G401.6 (cell line): ENCODE measurements at regions not wholly inside any gene's neighbourhood (a gene's known extent, or its start where the extent isn't known, plus 50 kb on each side); places are given as distances from the start of the nearest gene placed in this dataset.

ENCODE experiments used
- FAIRE-seq: peaks from 2 replicates; lab custom pipeline; 2012; peaks lifted over from hg19 to GRCh38; lab: Jason Lieb, UNC

DNA sequence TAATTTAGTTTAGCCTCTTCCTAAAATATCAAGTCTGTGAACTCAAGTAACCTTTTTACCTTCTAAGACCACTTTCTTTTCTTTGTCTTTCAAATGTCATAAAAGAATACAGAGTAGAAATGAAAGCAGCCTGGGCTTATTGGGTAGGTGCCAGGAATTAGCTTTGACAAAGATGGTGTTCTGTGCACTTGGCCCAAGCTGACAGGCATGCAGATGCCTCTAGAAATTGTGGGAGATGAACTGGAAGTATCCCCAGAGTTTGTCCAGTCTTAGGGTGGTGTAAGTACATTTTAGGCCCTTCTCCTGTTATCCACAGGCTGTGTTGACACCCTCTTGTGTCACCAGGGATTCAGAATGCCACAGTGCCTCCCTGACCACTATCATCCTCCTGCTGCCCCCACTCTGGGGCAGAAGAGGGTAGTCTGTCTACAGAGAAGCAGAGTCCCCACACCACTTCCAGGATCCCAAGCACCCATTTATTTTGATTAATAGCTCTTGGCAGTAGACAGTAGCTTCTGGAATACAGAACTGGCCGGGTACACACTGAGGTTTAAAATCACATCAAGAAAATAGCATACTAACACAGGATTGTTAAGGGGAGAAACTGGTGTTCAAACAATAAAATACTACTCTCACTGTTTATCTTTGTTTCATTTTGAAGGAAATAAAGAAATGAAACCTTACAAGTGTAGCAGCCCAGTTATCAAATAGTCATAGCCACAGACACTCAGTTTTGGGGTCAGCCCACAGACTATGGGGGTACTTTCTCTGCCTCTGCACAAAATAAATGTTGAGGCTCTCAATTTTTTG, 343.2 kb downstream of the KCNRG start:
- no peak for FAIRE-seq

DNA sequence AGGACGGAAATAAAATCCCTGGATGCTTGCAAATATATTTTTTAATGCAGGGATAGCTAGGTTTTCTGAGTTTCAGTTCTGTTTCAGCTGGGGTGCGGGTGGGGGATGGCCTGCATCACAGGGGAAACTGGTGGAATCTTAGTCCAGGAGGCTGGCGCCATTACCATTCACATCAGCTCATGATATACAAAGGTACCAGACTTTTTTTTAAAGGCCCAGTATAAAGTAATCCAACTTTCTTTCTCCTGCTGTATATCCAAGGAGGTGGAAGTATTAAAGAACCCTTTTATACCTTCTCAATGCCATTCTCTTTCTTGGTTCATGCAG, 343.8 kb downstream of the KCNRG start:
- FAIRE-seq = no peak

DNA sequence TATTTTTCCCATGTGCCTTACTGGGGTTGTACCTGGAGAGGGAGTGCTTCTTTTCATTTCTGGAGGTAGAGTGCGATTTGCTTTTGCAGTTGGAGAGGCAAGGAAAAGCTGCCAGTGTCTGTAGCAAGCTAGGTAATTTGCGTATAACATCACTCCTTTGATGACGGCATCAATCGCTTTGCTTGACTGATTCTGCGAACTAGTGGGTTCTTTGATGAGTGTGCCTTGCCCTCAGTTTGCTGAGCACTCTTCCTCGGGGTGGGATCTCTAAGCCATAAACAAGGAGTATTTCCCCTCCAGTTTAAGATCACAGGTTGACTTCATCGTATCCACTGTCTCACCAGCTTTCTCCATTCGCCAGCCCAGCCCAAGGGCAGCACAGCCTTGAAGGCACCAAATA, 344.5 kb downstream of the KCNRG start:
- FAIRE-seq = no peak

DNA sequence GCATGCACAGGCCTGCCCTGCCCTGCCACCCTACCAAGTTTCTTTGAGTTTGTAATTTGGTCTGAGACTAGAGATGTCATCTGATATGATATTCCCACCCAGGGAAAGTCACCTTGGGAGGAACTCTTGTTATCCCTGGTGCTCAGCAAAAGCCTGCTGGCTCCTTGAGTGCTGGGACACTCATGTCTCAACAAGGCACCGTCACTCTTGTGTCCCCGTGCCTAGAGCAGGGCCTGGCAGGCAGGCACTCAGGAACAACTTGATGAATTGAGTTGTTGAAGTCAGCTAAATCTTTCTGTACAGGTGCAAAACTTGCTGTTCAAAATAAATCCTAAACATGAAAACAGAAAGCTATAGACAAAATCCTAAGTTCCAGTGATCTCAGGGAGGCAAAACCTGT, 345.4 kb downstream of the KCNRG start:
- FAIRE-seq = no peak

DNA sequence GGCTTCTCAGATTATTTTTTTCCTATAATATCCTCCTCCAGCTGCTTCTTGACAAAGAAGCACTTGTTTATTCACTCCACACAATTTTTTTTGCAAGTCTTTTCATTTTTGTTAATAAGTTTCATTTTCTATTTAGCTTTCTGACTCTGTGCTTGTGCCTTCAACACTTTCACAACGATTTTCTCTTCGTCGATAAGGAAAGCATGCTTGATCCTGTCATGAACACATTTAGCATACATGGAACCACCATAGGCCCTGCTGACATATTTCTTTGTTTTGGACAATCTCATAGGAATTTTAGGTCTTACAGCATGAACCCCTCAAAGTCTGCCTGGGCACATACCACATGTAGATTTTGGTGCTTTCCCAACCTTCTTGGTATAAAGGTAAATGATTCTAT, 346.0 kb downstream of the KCNRG start:
- no peak for FAIRE-seq

DNA sequence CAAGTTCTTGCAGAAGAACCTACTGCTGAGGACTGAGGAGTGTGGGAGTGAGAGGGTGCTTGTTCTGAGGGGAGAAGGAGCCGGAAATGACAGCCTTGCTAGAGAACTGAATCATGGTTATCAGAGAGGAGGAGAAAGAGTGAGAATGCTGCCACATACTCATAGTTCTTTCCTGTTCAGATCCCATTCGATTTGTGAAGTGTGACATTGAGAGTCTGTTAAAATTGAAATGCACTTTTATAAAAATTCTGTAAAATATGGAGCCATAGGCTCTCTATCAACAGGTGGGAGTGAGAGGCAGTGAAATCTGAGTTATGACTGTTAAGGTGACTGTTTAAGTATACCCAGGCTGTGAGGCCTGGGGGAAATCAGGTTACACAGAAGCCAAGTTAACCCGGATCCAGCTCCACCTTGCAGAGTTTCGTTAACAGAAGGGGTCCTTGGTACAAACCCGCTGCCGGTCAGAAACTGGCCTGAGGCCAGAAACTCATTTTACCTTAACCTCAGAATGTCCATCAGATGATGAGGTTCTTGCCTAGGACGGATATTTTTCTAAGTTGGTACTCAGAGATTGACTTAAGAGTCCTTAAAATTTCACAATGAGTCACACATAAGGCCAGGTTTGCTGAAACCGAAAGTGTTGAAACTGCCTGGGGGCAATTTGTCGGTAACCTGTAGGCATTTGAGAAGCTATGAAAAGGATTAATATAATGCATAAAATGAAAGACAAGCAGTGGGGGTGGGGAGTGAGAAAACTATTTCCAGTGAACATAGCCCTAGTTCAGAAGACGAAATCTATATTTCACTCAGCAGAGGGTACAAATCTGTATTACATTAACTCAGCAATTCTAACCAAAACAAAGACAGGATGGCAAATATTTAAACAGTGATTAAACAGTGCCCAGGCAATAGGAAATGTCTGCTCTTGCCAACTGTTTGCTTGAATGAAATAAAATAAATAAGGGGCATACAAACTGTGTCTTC, 350.5 kb downstream of the KCNRG start:
- no peak for FAIRE-seq

DNA sequence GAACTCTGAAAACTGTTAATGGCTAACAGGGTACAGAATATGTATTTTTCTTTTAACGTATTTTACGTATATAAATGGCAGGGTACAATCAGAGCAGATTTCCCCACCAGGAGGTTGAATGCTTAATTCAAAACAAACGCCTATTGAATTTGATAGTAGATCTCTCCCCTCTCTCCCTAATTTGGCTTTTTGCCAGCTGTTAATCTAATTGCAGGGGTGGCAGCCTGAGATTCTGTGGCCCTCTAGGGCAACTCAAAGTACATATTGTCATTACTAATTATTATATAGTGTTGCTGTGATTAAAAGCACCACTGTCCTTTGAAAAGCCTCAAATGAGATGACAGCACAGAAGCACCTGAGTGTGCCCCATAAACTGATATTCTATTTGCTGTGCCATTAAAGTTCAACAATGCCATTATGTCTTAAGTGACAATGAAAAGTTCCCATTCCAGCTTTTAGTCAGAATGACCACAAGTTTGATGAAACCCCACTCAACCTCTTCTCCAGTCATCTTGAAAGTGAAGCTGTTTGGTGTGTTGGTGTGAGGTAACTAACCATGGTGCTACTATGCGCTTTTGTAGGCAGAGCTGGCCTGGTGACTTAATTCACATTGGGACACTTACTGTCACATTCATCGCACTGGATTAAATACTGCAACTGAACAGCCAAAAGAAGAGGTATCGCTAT, 351.4 kb downstream of the KCNRG start:
- FAIRE-seq = no peak

DNA sequence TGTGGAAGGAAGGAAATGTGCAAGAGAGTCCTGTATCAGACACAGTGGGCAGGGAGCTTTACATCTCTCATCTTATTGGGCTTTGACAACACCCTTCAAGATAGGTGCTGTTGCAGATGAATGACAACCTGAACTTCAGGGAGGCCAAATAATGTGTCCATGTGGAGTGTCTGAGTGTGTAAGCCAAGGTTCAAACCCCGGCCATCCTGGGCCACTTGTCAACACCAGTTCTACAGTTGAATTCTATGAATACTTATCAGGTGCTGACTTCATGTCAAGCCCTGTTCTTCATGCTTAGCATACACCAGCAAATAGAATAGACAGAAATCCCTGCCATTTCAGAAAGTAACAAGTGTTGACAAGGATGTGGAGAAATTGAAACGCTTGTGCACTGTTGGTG, 354.4 kb downstream of the KCNRG start:
- FAIRE-seq = no peak

DNA sequence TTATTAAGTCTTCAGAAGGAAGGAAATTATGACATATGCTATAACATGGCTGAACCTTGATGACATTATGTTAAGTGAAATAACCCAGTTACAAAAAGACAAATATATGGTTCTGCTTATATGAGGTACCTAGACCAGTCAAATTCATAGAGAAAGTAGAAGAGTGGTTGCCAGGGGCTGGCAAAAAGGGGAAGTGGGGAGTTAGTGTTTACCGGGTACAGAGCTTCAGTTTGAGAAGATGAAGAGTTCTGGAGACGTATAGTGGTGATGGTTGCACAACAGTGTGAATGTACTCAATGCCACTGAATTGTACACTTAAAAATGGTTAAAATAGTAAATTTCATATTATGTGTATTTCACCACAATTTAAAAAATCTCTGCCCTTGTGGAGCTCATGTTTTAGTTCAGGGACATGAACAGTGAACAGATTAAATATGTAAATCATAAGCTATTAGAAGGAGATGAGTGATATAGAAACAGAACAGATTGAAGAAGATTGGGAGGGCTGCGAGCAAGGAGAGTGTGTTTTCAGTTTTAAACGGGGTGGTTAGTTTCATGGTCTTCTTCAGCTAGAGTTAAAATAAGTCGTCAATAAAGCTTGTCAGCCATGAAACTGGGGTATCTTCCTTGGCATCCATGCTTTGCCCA, 355.2 kb downstream of the KCNRG start:
- no peak for FAIRE-seq

DNA sequence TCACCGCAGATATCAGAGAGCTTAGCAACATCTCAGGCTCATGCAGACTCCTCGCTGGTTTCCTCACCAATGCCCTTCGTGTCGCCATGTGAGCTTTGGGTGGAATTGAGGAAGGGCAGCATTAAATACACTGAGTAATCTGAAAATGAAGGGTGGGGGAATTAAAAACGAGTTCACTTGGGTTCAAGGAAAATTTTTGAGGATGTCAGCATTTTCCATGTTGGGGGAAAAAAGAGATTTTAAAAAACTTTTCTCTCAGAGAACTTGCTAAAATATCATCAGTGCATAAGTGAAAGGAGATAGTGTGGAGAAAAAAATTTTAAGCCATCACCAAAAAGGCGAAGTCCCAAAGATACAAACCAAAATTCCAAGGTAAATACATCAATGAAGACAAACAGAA, 359.3 kb downstream of the KCNRG start:
- no peak for FAIRE-seq

DNA sequence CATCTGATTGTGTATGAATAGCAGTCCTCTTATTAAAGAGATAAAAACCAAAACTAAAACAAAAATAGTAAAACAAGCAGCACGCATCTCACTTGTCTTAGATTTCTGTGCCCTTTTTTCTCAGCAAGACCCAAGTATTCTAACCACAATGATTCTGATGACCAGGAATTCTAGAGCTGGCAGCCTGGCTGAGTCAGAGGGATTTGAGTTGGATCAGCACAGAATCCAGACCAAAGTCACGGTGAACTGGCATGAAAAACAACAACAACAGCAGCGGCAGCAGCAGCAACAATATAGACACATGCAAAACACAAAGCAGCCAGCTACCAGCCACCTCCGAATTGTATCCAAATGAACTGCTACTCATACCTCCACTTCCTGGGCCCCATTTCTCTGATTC, 360.5 kb downstream of the KCNRG start:
- no peak for FAIRE-seq

DNA sequence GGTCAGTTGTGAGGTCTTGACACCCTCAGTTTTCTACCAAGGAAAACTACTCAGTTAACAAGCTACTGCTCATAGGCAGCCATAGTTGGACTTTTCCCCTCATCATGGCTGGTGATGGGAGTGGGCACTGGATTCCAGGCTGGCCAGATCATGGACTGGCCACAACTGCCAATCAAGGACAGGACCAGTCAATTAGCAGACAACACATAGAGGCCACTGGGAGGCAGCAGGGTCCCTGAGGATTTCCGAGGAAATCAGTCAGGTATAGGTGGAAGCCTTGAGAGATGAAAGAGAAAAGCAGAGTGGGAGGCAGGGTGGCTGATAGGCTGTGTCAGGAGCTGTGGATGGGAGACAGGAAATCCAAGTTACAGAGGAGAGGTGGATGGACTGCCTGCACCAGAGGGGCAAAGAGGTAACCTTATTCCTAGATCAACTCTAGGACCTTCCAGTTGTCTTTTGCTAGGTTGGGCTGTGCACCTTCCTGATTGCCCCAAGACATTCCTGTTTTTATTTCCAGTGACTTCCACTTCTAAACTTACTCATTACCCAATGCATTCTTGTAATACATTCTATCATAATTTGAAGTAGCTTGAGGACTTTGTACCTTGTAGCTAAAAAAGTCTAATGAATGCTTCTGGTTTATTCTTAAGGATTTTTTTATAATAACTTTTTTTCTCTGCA, 361.8 kb downstream of the KCNRG start:
- FAIRE-seq = no peak

DNA sequence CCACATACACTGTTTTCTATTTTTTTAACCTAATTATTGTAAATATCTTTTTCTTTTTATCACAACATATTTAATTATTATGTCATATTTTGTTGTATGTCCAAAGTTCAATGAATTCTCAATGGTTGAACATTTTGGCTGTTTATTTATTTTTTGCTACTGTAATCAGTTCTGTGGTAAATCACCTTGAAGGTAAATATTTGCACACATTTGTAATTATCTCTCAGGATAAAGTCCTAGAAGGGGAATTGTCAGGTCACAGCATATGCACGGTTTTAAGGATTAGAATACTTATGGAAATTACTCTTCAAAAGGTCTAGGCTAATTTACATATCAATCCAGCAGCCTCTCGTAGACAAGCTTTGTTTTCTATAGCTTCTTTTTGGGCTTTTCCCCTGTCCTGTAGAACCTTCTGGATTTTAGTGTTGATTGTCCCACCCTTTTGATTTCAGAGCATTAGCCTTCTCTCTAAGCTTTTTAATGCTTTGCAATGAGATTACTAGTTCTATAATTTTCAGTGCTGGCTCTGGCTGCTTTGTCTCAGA, 362.6 kb downstream of the KCNRG start:
- FAIRE-seq = no peak

DNA sequence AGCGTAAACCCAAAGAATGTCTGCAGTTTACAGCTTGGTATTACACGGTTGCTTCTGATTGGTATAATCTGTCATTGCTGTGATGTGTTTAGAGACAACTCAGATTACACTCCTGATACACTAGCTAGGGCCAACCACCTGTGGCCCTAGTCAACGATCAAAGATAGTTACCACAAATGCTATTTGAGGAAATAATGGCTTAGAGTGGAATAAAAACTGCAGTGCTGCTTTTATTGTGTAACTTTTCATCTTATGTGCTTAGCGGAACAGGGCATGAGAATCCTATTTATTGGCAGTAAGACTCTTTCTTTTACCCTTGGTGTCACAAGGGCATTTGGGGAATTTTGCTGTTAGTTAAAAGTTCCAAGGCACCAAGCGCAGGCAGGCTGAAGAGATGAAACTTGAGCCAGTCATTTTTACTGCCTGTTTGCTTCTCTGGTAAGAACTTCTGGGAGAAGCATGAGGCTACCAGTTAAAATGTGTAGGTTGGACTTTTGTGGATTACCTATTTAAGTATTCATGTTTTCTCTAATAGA, 363.3 kb downstream of the KCNRG start:
- no peak for FAIRE-seq

DNA sequence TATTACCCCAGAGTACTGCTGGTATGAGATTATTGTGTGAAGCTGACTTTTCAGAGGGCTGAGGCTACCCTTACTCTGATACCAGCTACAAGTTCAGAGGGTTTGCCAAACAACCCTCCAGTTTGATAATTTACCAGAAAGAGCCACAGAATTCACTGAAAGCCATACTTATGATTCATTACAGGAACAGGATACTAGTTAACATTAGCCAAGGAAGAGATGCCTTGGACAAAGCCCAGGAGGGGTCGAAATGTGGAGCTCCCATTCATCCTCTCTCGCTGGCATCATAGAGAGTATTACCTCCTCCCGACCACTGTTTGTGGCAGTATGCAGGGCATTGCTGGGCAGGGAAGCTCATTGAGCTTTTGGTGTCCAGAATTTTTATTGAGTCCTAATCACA, 364.3 kb downstream of the KCNRG start:
- no peak for FAIRE-seq

DNA sequence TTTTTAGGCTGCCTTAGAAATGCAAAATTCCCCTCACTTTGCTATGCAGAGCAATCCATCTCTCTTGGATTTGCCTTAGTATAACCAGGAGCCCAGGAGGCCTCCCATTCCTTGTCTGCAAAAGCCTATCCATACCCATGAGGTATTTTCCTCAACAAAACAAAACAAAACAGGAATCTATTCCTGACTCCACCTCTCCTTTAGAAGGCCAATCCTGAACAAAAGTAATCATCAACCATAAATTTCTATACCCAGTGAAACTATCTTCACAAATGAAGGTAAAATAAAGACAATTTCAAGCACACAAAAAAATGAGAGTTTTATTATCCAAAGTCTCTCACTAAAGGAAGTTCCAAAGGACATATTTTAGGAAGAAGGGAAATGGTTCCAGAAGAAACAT, 365.7 kb downstream of the KCNRG start:
- FAIRE-seq = no peak

DNA sequence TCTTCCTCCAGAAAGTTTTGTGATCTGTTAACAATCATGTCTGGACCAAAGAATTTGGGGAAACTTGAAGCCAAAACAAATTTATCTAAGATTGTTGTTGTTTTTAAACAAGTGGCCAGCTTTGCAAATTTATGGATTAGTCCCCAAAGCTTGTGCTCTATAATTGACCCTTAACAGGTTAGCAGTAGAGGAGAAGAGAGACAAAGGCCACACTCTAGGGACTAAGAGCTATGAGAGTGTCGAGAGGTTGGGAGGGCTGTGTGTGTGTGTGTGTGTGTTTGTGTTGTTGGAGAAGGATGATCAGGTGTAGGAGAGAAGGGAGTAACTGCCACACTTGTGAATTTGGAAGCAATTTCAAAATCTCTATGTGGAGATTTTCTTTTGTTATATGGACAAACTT, 367.3 kb downstream of the KCNRG start:
- no peak for FAIRE-seq

DNA sequence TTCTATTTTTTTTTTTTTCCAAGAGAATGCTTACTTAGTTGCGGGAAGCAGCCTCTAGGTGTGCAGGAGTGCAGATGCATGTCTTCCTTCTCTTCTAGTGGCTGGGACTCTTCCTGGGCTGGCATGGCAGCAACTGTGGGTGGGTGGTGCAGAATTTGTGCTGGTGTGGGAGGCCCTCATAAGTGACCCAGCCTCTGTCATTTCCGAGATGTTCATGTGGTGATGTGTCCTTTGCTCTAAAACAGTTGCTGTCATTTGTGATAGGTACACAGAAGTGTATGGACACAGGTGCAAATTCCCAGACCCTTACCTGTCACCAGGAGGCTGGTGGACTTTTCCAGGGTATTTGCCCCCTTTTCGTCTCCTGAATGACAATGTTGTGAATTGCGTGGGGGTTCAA, 367.7 kb downstream of the KCNRG start:
- no peak for FAIRE-seq

DNA sequence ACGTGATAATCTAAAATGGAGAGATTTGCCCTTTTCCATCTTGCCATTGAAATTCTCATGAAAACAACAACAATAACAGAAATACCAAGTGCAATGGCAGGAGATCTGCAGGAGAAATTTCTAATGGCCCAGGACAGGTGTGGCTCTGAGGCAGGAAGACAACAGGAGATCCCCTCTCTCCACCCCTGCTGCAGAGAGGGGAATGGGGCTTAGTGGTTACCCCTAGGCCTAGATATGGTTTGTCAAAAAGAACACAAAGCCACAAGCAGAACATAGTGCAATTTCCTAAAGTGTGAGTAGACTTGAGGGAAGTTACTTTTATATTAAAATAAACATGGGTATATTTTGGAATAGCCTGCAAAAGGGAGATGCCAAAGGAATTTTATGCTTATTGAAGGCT, 369.5 kb downstream of the KCNRG start:
- FAIRE-seq = no peak

DNA sequence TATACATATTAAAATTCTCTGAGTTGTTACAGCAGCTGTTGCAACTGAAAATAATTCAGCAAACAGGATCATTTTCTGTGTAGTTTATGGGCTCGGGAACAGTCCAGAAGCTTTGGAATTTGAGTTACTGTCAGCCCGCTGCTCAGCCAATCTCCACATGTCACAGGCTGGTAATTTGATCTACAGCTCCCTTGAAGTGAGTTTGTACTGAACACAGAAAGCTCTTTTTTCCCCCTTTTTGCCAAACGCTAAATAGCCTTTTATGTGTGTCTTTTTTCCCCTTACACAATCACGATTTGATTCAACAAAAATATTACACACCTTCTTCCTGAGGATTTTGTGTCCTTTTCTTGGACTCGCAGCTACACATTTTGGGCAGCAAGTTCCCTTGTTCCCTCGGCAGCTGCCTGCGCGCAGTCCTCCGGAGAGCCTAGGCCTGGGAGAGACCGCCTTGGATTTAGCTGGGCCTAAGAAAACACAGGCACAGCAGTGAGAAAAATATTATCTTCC, 371.4 kb downstream of the KCNRG start:
- no peak for FAIRE-seq

DNA sequence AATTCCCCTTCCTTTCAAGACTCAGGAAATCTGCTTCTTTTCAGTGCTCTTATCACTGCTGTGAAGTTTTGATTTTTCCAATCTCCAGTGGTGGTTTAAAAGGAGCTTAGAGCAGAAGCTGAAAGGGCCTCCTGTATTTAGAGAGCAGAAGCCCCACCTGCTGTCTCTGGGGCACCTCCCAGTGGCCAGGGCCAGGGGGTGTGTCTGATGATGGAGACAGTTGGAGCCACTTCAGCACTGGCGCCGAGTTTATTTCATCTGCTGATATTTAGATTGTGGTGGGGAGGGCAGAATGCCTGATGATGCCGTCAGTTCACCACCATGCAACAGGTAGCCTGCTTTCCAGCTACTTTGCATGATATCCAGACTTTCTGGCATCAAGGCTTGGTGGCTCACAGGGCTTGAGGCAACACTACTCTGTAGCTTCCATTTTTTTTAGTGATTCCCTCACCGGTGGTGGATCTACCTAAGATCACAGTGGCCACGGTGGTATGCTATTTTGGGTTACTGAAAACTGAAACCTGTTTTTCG, 371.9 kb downstream of the KCNRG start:
- FAIRE-seq = no peak
